Effector CD8-positive, alpha-beta T cell (primary cell): ENCODE measurements at regions not wholly inside any gene's neighbourhood (a gene's known extent, or its start where the extent isn't known, plus 50 kb on each side); places are given as distances from the start of the nearest gene placed in this dataset.

Source experiments
- DNase-seq: peaks from one replicate; lab custom pipeline; 2025; lab: John Stamatoyannopoulos, UW

DNA sequence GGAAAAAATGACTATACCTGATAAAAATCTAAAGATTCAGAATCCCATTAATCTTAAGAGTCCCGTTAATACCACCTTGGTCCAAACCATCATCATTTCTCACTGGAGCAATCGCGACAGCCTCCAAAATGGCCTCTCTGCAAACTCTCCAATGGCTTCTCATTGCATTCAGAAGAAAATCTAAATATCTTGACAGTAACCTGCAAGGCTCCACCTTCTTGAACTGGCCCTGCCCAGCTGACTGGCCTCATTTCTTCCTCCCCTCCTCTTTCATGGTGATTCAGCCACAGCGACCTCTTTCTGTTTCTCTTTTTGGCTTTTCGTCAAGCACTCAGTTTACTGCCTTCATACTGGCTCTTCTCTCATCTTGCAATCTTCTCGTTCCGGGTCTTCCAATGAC, 56.2 kb upstream of the GPRIN3 start:
- DNase-seq, result no peak

DNA sequence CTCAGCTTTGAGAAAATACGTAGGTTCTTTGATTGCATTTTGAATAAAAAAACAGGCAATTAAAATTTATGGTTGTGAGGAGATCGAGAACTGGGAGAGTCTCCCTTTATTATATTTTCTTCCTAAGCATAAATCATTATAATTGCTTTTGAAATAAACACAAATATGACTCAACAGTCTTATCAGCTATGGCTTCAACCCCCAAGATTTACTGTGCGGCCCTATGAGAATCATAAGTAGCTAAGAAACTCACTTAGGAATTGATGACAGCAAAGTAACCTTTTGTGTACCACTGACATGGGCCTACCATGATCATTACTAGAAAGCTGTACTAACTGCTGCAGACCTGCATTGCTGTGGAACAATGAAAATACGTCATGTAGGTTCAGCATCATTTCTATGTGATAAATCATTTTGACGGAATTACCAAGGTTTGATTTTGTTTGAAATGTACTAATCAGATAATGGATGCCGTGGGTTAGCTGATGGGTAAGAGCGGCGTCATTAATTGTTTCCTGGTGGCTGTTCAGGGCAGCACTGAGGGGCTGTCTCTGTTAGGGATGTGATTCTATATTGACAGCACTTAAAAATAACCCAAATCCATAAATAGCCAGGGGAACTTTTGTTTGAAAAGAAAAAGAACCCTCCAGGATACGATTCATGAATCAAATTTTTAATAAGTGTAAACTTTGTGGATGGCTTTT, 51.5 kb upstream of the GPRIN3 start:
- no peak for DNase-seq

DNA sequence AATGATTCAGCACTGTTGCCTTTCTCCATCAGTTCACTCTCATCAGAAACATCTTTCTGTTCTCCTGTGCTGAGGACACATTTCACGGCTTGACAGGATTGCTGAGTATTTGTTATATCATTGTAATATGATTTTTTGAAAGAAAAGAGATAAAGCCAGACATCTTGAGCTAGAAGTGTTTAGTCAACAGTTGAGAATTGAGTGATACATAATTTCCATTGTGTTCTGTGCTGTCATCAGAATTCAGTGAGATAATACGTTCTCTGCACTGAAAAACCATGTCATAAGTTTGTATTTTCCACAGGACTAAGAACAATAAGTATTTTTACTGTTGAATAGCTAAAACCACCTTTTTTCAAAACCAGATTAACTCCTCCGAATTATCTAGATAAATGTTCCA, 50.2 kb upstream of the GPRIN3 start:
- no peak for DNase-seq
